RWPE1 (cell line): ENCODE measurements at regions not wholly inside any gene's neighbourhood (a gene's known extent, or its start where the extent isn't known, plus 50 kb on each side); places are given as distances from the start of the nearest gene placed in this dataset.

Source experiments
- CTCF ChIA-PET: fragments of 350-600 bp; sonication (Branson Sonifier 250); formaldehyde crosslinking; extraction: SDS; loops from one replicate; lab custom pipeline; 2021; lab: Yijun Ruan, JAX
- POLR2A ChIA-PET: fragments of 400-600 bp; formaldehyde crosslinking; extraction: SDS; loops from one replicate; lab custom pipeline; 2020; ENCODE audit warnings: antibody characterized with exemption; ENCODE audit not compliant: low non-redundant PET; lab: Yijun Ruan, JAX
- DNase-seq: peaks from one replicate; pipeline ENCODE4 v3.0.0; 2012; ENCODE audit warnings: low spot score
- H3K27ac ChIP-seq: fragments of 450-650 bp; 2 replicates; pipeline ENCODE4 v1.5.1; 2017
- CTCF ChIP-seq: fragments of 450-650 bp; conservative IDR thresholded peaks from 2 replicates; pipeline ENCODE4 v1.5.1; 2017; ENCODE audit warnings: low read depth, mild to moderate bottlenecking

GRCh38 chr2:193900292-193900691 lies 1705.6 kb upstream of the TMEFF2 start:
- ChIA-PET CTCF (interaction anchor here (0.8 kb wide), 1 partner anchor 511 kb away, joined by 6 read pairs; no protein-coding TSS in a partner anchor), POLR2A (no interaction called here)
- DNase-seq, result no peak
- TF ChIP-seq CTCF, result no peak
- no peak overlapping the region for H3K27ac ChIP-seq

GRCh38 chr2:193895226-193895625 lies 1700.5 kb upstream of the TMEFF2 start:
- ChIA-PET CTCF (no interaction called here), POLR2A (no interaction called here)
- TF ChIP-seq CTCF, result no peak
- DNase-seq, result no peak
- H3K27ac ChIP-seq, result no peak overlapping the region

- POLR2A ChIA-PET, result no interaction called here
- CTCF ChIA-PET, result no interaction called here
These were observed 1699.3 kb upstream of the TMEFF2 start for GRCh38 chr2:193894081-193894480.

GRCh38 chr2:193891023-193891422 lies 1696.3 kb upstream of the TMEFF2 start:
- H3K27ac ChIP-seq, result no peak overlapping the region
- ChIA-PET POLR2A (no interaction called here), CTCF (no interaction called here)
- TF ChIP-seq CTCF, result no peak
- DNase-seq, result no peak

More at GRCh38 chr2:193894081-193894480, 1699.3 kb upstream of the TMEFF2 start:
- TF ChIP-seq CTCF, result no peak
- no peak for DNase-seq
- no peak overlapping the region for H3K27ac ChIP-seq

GRCh38 chr2:193885419-193885818 lies 1690.7 kb upstream of the TMEFF2 start:
- POLR2A ChIA-PET, result no interaction called here
- H3K27ac ChIP-seq, result no peak overlapping the region
- CTCF ChIA-PET, result no interaction called here
- TF ChIP-seq CTCF, result no peak
- DNase-seq, result no peak

GRCh38 chr2:193883820-193884219 lies 1689.1 kb upstream of the TMEFF2 start:
- CTCF ChIA-PET, result no interaction called here
- TF ChIP-seq CTCF, result no peak
- no peak overlapping the region for H3K27ac ChIP-seq
- DNase-seq, result no peak
- POLR2A ChIA-PET, result no interaction called here

- TF ChIP-seq CTCF, result no peak
- no peak for DNase-seq
- no peak overlapping the region for H3K27ac ChIP-seq
- POLR2A ChIA-PET, result no interaction called here
- CTCF ChIA-PET, result no interaction called here
These were observed 1682.2 kb upstream of the TMEFF2 start for GRCh38 chr2:193876980-193877379.
